Prostate gland (tissue), 2 donors: ENCODE measurements at regions not wholly inside any gene's neighbourhood (a gene's known extent, or its start where the extent isn't known, plus 50 kb on each side); places are given as distances from the start of the nearest gene placed in this dataset.

Experiments
- DNase-seq: peaks from one replicate; pipeline ENCODE4 v3.0.0-alpha.2; 2019; ENCODE audit warnings: low spot score
- H3K27ac ChIP-seq, 2 donors: fragments of 200-600 bp; sonication (generic); 2 replicates each; pipeline ENCODE4 v1.5.1; 2017 to 2019
- H3K27me3 ChIP-seq: fragments of 200-600 bp; sonication (generic); replicated peaks from 2 replicates; pipeline ENCODE4 v1.5.1; 2019; ENCODE audit not compliant: insufficient read depth
- H3K36me3 ChIP-seq, 2 donors: fragments of 200-600 bp; sonication (generic); 1 replicate in 1 of 2; 2 replicates in 1 of 2; pipeline versions ENCODE4 v1.5.1 to v1.8.1; 2017 to 2019
- H3K4me1 ChIP-seq: fragments of 200-600 bp; sonication (generic); replicated peaks from 2 replicates; pipeline ENCODE4 v1.5.1; 2019
- H3K4me3 ChIP-seq, 2 donors: fragments of 200-600 bp; sonication (generic); 2 replicates each; pipeline ENCODE4 v1.5.1; 2017 to 2019
- H3K9me3 ChIP-seq: fragments of 200-600 bp; sonication (generic); 2 replicates; pipeline ENCODE4 v1.5.1; 2017
- CTCF ChIP-seq, 4 experiments: fragments of 200-600 bp in 2 of 4; fragments of 450-650 bp in 2 of 4; sonication (generic) in 2 of 4; IDR thresholded peaks; 1 replicate in 3 of 4; 2 replicates in 1 of 4; pipeline ENCODE4 v1.5.1; 2016 to 2019; ENCODE audit warnings: antibody characterized with exemption in 4 of 4, mild to moderate bottlenecking in 2 of 4, moderate library complexity in 2 of 4
- POLR2A ChIP-seq: fragments of 450-650 bp; IDR thresholded peaks from one replicate; pipeline ENCODE4 v1.6.1; 2016; ENCODE audit warnings: antibody characterized with exemption, mild to moderate bottlenecking
- POLR2AphosphoS5 ChIP-seq: sonication (generic); formaldehyde crosslinking; IDR thresholded peaks from one replicate; pipeline ENCODE4 v1.6.1; 2017; ENCODE audit warnings: antibody characterized with exemption
- WGBS: methylation state at CpG from one replicate; pipeline ENCODE4 v1.1.5; 2018; 5-methylcytosine and 5-hydroxymethylcytosine counted together
- intact Hi-C: fragments of 100-400 bp; cut with DNase I; formaldehyde crosslinking; loops from one replicate; pipeline ENCODE4 v1.14.2; 2022

GRCh38 chr18:60599995-60600394 is 227.4 kb upstream of the MC4R start:
- Histone ChIP-seq H3K36me3 (no peaks in the 10 kb centered on the region), H3K4me3 (no peak overlapping the region), H3K27me3 (no peaks in the 10 kb centered on the region), H3K27ac (no peak overlapping the region), H3K9me3 (no peaks in the 10 kb centered on the region), H3K4me1 (no peaks in the 10 kb centered on the region)
- TF ChIP-seq CTCF (IDR thresholded peaks at IDR 0.05) (no peak), POLR2AphosphoS5 (no peak), POLR2A (no peak)
- intact Hi-C loops, result no loop called here
- 83% methylated on average over 2 of the region's 2 CpGs for WGBS
- no peak for DNase-seq

GRCh38 chr18:60601249-60601648 is 228.7 kb upstream of the MC4R start:
- DNase-seq, result no peak
- intact Hi-C loops, result no loop called here
- no peaks in the 10 kb centered on the region for H3K4me1 ChIP-seq
- no peak overlapping the region for H3K27ac ChIP-seq
- TF ChIP-seq POLR2AphosphoS5 (no peak), CTCF (IDR thresholded peaks at IDR 0.05) (no peak), POLR2A (no peak)
- no peak overlapping the region for H3K4me3 ChIP-seq
- no peaks in the 10 kb centered on the region for H3K9me3 ChIP-seq
- no peaks in the 10 kb centered on the region for H3K36me3 ChIP-seq
- 43% methylated on average over 2 of the region's 2 CpGs for WGBS
- no peaks in the 10 kb centered on the region for H3K27me3 ChIP-seq

GRCh38 chr18:60623331-60623730 is 250.8 kb upstream of the MC4R start:
- TF ChIP-seq POLR2AphosphoS5, result no peak
- TF ChIP-seq CTCF (IDR thresholded peaks at IDR 0.05), result no peak
- TF ChIP-seq POLR2A, result no peak
- no peak overlapping the region for H3K4me3 ChIP-seq
- no peaks in the 10 kb centered on the region for H3K27me3 ChIP-seq
- no peak overlapping the region for H3K27ac ChIP-seq
- no peaks in the 10 kb centered on the region for H3K4me1 ChIP-seq
- intact Hi-C loops, result no loop called here
- 80% methylated on average over 5 of the region's 5 CpGs for WGBS
- no peaks in the 10 kb centered on the region for H3K9me3 ChIP-seq
- no peak for DNase-seq
- H3K36me3 ChIP-seq, result no peaks in the 10 kb centered on the region

GRCh38 chr18:60624207-60624606 is 251.6 kb upstream of the MC4R start:
- intact Hi-C loops, result no loop called here
- Histone ChIP-seq H3K27me3 (no peaks in the 10 kb centered on the region), H3K9me3 (no peaks in the 10 kb centered on the region), H3K36me3 (no peaks in the 10 kb centered on the region), H3K4me3 (no peak overlapping the region), H3K27ac (no peak overlapping the region), H3K4me1 (no peaks in the 10 kb centered on the region)
- WGBS, result 58% methylated on average over 1 of the region's 1 CpG
- TF ChIP-seq CTCF (IDR thresholded peaks at IDR 0.05) (no peak), POLR2A (no peak), POLR2AphosphoS5 (no peak)
- DNase-seq, result no peak

GRCh38 chr18:60639836-60640235 is 267.3 kb upstream of the MC4R start:
- WGBS, result 39% methylated on average over 1 of the region's 1 CpG
- Histone ChIP-seq H3K4me1 (no peaks in the 10 kb centered on the region), H3K36me3 (no peaks in the 10 kb centered on the region), H3K27ac (no peak overlapping the region), H3K4me3 (no peak overlapping the region), H3K27me3 (no peaks in the 10 kb centered on the region), H3K9me3 (no peaks in the 10 kb centered on the region)
- intact Hi-C loops, result no loop called here
- TF ChIP-seq POLR2AphosphoS5 (no peak), POLR2A (no peak), CTCF (IDR thresholded peaks at IDR 0.05) (no peak)
- DNase-seq, result no peak
